SU-DHL-6 (cell line): ENCODE measurements at regions not wholly inside any gene's neighbourhood (a gene's known extent, or its start where the extent isn't known, plus 50 kb on each side); places are given as distances from the start of the nearest gene placed in this dataset.
"Not testable (repeated sequence)": the region's sequence is repeated elsewhere in the genome, so short reads cannot be mapped to it uniquely, and the experiment has no call there.

Experiments used
- CTCF ChIP-seq: fragments of 200-600 bp; sonication (generic); IDR thresholded peaks from one replicate; pipeline ENCODE4 v1.5.1; 2017; ENCODE audit warnings: antibody characterized with exemption, mild to moderate bottlenecking, low read length, moderate library complexity; ENCODE audit not compliant: insufficient read depth, poor library complexity, severe bottlenecking
- EZH2phosphoT487 ChIP-seq: fragments of 200-600 bp; sonication (generic), shearing (Covaris generic); conservative IDR thresholded peaks from 2 replicates; pipeline ENCODE4 v1.6.1; 2018; ENCODE audit warnings: mild to moderate bottlenecking, antibody characterized with exemption, low read length, moderate library complexity, mixed read lengths

GRCh38 chr1:234846813-234847212 lies 236.8 kb upstream of the IRF2BP2 start:
- TF ChIP-seq CTCF, EZH2phosphoT487: not testable (repeated sequence)
